ENCODE measurements at regions not wholly inside any gene's neighbourhood (a gene's known extent, or its start where the extent isn't known, plus 50 kb on each side); places are given as distances from the start of the nearest gene placed in this dataset.

GRCh38 chr20:52921340-52921739, 50.8 kb upstream of the TSHZ2 start:
- DNase-seq, result no peak

- no peak for DNase-seq
Measured at GRCh38 chr20:52918311-52918710, 53.8 kb upstream of the TSHZ2 start.

DNA sequence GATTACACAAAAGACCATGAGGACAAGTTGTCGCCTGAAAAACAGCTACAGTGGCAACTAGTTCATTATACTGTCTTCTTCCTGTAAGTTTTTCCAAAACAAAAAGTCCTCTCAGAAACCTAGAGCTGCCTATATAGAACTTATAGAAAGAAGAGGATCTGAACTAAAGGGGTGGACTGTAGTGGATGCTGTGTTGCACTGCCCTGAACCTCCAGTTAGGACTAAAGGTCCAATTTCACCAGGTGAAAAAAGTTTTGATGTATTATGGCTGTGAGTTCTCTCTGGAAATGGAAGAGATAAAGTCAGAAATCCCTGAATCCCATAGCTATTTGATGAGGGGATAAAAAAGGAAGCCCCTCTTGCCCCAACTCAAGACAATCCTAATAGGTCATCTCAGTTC, 56.6 kb upstream of the TSHZ2 start:
- DNase-seq, result no peak

GRCh38 chr20:52914870-52915269, 57.3 kb upstream of the TSHZ2 start:
- DNase-seq, result no peak

DNA sequence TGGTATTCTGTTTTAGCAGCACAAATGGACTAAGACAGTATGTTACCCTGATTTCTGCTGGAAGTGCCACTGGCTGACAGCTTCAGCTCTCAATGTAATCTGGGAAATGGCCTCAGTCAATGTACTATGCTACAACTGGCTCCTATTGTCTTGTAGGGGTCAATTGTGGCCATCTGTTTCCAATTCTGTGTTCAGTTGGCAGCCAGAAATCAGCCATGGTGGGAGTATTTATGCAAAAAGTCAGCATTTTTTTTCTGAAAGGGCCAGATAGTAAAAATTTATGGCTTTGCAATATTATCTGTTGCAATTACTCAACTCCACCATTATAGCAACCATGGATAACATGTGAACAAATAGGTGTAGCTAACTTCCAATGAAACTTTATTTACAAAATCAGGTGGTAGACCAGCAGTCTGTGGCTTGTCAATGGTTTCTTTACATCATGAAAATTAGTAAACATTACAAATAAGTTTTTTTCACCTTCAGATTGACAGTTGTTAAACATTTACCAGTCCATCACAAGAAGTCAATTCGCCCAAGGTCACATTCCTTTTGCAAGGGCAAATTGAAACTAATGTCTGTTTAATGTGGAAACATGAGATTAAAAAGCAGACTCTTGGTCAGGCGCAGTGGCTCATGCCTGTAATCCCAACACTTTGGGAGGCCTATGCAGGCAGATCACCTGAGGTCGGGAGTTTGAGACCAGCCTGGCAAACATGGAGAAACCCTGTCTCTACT, 58.3 kb upstream of the TSHZ2 start:
- DNase-seq, result no peak

GRCh38 chr20:52905241-52905994, 66.7 kb upstream of the TSHZ2 start:
- no peak for DNase-seq

GRCh38 chr20:52904837-52905236, 67.3 kb upstream of the TSHZ2 start:
- no peak for DNase-seq

DNA sequence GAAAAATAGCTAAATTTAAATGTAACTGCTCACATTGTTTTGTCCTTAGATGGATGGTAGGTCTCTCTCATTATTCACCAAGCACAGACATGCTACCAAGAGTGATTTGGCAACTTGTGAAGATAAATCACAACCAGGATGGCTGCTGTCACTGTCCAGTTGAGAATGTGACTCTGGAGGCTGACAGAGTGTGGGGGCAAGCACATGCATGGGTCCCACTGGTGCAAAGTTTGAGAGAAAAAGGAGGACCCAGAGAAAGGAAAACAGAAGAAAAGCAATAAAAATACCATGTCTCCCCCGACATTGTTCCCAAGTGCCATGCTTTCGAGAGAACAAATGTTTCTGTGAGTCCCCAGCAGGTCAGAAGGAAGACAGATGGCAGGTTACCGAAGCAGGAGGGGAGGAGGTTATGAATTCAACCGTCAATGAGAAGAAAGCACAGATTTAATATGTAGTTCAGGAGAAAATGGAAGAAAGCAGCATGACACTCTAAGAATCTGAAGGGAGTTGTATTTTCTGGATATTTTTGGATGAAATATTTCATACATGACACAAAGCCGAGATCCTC, 73.0 kb upstream of the TSHZ2 start:
- DNase-seq, result no peak

DNA sequence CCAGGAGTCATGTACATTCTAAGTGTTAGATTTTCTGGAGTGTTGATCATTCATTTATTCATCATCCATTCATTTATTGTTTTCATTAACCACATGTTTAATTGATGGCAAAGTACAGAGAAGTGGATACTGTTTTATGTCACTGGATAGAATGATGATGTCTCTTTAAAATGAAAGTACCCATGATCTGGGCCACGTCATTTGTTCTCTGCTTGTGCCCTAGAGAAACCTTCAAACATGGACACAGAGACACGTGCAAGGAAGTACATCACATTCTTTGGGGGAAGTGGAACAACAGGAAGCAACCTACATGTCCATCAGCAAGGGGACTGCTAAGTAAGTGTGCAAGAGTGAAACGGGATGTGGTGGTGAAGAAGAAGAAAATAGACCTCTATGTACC, 75.8 kb upstream of the TSHZ2 start:
- DNase-seq, result no peak

GRCh38 chr20:52895701-52896100, 76.5 kb upstream of the TSHZ2 start:
- DNase-seq, result no peak

GRCh38 chr20:52895235-52895634, 76.9 kb upstream of the TSHZ2 start:
- DNase-seq, result no peak

DNA sequence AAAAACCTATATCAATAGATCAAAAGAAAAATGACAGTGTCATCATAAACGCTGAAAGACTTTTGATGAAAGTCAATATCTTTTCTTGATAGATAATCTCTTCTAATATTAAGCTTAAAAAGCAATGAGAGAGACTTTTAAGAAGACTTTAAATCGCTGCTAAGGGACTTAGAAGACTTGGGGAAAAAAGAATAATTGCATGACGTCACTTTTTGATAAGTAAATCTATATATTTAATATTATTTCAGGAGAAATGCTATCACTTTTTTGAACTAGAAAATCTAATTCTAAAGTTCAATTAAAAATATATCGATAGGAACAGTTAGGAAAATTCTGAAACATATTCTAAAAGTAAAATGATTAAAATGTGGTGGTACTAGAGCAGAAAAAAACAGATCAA, 78.7 kb upstream of the TSHZ2 start:
- no peak for DNase-seq

- no peak for DNase-seq
Measured at GRCh38 chr20:52892023-52892422, 80.1 kb upstream of the TSHZ2 start.

GRCh38 chr20:52890130-52890529, 82.0 kb upstream of the TSHZ2 start:
- no peak for DNase-seq

DNA sequence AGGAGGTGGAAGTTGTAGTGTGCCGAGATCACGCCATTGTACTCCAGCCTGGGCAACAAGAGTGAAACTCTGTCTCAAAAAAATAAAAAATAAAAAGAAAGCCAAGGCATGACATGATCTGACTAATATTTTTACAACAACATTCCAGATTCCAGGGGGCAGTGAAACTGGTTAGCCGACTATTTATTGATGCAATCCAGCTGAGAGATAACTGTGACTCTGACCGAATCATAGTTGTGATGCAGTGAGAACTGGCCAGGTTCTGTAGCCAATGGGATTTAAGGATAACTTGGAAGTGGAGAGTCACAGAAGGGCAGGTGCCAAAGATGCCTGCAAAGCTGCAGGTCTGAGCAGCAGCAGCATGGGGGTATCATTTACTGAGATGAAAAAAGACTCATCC, 82.9 kb upstream of the TSHZ2 start:
- DNase-seq, result no peak

GRCh38 chr20:52888096-52888495, 84.1 kb upstream of the TSHZ2 start:
- no peak for DNase-seq

DNA sequence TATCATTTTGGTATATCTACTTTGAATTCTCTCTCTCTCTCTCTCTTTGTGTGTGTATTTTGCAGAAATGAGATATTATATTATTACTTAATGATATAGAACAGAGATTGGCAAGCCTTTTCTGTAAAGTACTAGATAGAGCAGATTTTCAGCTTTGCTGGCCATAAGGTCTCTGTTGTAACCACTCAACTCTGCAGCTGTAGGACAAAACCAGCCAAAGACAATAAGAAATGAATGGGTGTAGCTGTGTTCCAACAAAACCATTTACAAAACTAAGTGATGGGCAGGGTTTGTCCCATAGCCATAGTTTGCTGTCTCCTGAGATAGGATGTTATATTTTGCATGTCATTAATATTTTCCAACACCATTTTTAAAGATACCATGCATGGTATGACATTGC, 91.2 kb upstream of the TSHZ2 start:
- DNase-seq, result no peak

- no peak for DNase-seq
Measured at GRCh38 chr20:52880259-52880658, 91.9 kb upstream of the TSHZ2 start.

DNA sequence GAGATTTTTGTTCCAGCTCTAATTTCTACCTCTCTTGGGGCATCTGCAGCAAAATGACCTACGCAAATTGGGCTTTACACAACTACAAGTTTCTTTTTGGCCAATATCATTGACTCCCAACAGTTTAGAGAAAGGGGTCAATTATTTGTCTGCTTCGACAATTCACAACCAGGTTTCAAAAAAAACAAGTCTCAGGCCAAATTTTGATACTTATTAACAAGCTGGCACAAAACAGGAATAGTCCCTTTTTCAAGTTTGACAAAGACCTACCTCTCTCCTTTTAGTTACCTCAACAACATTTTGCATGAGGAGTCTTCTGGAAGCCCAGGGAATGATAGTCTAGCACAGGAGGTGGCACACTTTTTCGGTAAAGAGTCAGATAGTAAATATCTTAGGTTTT, 97.9 kb upstream of the TSHZ2 start:
- DNase-seq, result no peak

DNA sequence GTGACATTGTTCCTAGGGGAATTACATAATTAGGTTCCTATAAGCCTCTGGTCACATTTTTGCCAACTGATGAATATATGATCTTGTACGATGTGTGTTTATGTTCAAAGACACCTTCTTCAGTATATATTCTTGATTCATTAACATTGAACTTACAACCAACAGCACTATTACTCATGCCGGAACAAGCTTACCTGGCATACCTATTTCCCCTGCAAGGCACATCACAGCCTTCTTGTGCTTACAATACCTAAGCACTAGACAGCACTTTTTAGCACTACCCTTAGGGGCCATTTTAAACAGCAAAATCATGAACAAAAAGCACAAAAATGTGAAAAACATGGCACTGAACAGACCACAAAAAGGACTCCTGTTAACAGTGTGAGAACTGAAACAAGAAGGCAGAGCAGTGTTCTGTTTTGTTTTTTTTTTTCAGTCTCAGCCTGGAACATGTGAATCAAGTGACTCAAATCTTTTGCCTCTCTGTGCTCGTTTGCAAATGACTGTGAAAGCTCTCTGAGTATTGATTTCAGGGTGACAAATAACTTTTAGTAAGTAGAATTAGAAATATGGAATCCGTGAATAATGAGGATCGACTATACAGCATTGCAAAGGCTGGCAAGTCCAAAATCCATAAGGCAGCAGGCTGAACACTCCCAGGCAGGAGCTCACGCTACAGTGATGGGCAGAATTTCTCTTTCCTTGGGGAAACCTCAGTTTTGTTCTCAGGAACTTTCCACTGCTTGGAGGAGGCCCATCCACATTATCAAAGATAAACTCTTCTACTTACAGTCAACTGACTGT, 102.3 kb upstream of the TSHZ2 start:
- DNase-seq, result no peak

DNA sequence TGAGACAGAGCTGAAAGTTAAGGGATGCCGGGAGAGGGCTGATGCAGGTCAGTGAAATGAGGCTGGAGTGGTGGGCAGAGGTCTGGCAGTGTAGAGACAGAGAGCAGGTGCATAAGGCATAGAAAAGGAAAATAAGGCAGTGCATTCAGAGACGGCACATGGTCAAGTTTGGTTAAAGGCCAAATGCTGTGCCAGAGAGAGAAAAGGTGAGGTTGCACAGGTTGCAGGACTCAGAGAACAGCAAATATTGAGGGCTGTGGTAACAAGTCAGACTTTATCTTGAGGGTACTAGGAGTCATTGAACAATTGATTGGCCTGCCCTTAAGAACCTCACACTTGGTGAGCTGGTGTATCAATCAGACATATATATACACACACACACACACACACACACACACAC, 102.9 kb upstream of the TSHZ2 start:
- no peak for DNase-seq

GRCh38 chr20:52867305-52867704, 104.9 kb upstream of the TSHZ2 start:
- DNase-seq, result no peak

- DNase-seq, result no peak
Measured at GRCh38 chr20:52864916-52865605, 107.1 kb upstream of the TSHZ2 start.

Measured in RPMI8226 (cell line).